ENCODE measurements at regions not wholly inside any gene's neighbourhood (a gene's known extent, or its start where the extent isn't known, plus 50 kb on each side); places are given as distances from the start of the nearest gene placed in this dataset.
"Not testable (repeated sequence)": the region's sequence is repeated elsewhere in the genome, so short reads cannot be mapped to it uniquely, and the experiment has no call there.

DNA sequence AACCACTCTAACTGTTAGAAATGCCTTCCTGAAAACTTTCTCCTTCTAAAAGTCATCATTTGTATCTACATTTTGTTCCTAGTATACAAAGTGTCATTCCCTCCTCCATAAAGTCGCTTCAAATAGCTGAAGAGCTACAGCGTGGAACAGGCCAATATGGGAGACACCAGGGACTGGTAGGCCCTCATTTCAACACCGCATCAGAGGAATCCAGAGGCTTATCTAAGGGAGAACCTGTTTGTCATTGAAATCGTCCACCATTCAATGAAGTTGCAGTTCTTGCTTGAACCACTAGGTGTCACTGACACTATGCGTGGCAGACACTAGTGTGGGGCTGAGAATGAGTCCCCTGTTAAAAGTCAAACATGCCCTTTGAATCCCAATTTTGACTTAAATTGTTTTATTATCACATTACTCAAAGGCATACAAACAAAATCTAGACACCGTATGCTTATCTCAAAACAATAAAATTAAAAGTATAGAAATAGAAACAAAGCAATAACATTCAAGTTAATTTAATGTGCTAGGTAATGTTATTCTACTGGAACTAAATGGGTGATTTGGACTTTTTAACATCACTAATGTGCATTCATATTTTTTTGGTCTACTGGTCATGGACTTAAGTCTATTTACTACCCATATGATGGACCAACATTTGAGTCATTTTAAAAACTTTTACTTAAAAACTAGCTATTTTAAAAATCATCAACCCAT is 182.3 kb downstream of the FCRL5 start:
- Mint-ChIP-seq H3K4me1 (peaks cover 2% of the 10 kb centered on the region), H3K27me3 (peaks cover 3% of the 10 kb centered on the region), H3K27ac (no peak overlapping the region), H3K4me3 (no peak overlapping the region), H3K9me3 (no peaks in the 10 kb centered on the region), H3K36me3 (no peaks in the 10 kb centered on the region)
- DNase-seq (ENCODE audit: low spot score in 2 of 2), result peak; percentile 57 to 68
- ATAC-seq (ENCODE audit: low read depth), result peak; percentile 70

DNA sequence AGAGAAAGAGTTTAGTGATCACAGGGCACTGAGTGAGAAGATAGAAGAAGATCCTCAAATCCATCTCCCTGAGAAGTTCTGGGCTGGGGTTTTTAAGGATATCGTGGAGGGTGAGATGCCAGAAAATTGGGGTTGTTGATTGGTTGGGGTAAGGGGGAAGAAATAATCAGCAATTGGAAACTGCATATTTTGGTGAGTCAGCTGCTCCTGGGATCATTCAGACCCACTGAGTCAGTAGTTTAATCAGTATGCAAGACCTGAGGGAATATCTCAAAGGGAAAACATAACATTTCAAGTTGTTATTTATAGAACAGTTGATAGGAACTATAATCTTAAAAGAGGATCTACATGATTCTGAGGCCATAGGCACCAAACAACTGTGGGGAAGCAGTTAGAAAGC is 183.4 kb downstream of the FCRL5 start:
- H3K4me3 Mint-ChIP-seq, result not testable (repeated sequence)

GRCh38 chr1:157368363-157368762 is 184.0 kb downstream of the FCRL5 start:
- no peaks in the 10 kb centered on the region for H3K36me3 Mint-ChIP-seq
- H3K4me1 Mint-ChIP-seq, result peaks cover 2% of the 10 kb centered on the region
- H3K27ac Mint-ChIP-seq, result no peak overlapping the region
- no peaks in the 10 kb centered on the region for H3K9me3 Mint-ChIP-seq
- no peak for ATAC-seq (ENCODE audit: low read depth)
- H3K4me3 Mint-ChIP-seq, result no peak overlapping the region
- peaks cover 3% of the 10 kb centered on the region for H3K27me3 Mint-ChIP-seq
- DNase-seq (ENCODE audit: low spot score in 2 of 2), result no peak

More for the DNA sequence above, 183.4 kb downstream of the FCRL5 start:
- H3K27me3 Mint-ChIP-seq; DNase-seq (ENCODE audit: low spot score in 2 of 2); H3K9me3 Mint-ChIP-seq; H3K4me1 Mint-ChIP-seq; H3K36me3 Mint-ChIP-seq; H3K27ac Mint-ChIP-seq; ATAC-seq (ENCODE audit: low read depth): not testable (repeated sequence)

- Mint-ChIP-seq H3K4me1 (peaks cover 2% of the 10 kb centered on the region), H3K27me3 (peaks cover 3% of the 10 kb centered on the region), H3K9me3 (no peaks in the 10 kb centered on the region), H3K36me3 (no peaks in the 10 kb centered on the region), H3K27ac (peak overlapping the region; percentile 62), H3K4me3 (no peak overlapping the region)
- ATAC-seq (ENCODE audit: low read depth) (no peak), DNase-seq (ENCODE audit: low spot score in 2 of 2) (no peak)
These were observed 184.4 kb downstream of the FCRL5 start for GRCh38 chr1:157367870-157368269.

- Mint-ChIP-seq H3K9me3 (no peaks in the 10 kb centered on the region), H3K36me3 (no peaks in the 10 kb centered on the region), H3K27ac (peak overlapping the region; percentile 62), H3K27me3 (peaks cover 2% of the 10 kb centered on the region), H3K4me3 (no peak overlapping the region), H3K4me1 (peaks cover 2% of the 10 kb centered on the region)
- no peak for DNase-seq (ENCODE audit: low spot score in 2 of 2)
- ATAC-seq (ENCODE audit: low read depth), result no peak
These were observed 185.1 kb downstream of the FCRL5 start for GRCh38 chr1:157367091-157367739.

- DNase-seq (ENCODE audit: low spot score in 2 of 2) (no peak), ATAC-seq (ENCODE audit: low read depth) (no peak)
- no peaks in the 10 kb centered on the region for H3K36me3 Mint-ChIP-seq
- H3K4me1 Mint-ChIP-seq, result peaks cover 2% of the 10 kb centered on the region
- H3K27ac Mint-ChIP-seq, result no peak overlapping the region
- H3K4me3 Mint-ChIP-seq, result no peak overlapping the region
- peaks cover 6% of the 10 kb centered on the region for H3K27me3 Mint-ChIP-seq
- H3K9me3 Mint-ChIP-seq, result no peaks in the 10 kb centered on the region
These were observed 187.7 kb downstream of the FCRL5 start for GRCh38 chr1:157364612-157365011.

GRCh38 chr1:157363660-157364140 is 188.6 kb downstream of the FCRL5 start:
- no peaks in the 10 kb centered on the region for H3K36me3 Mint-ChIP-seq
- DNase-seq (ENCODE audit: low spot score in 2 of 2) (peak; percentile 15 to 24), ATAC-seq (ENCODE audit: low read depth) (peak; percentile 85)
- H3K27me3 Mint-ChIP-seq, result peaks cover 7% of the 10 kb centered on the region
- no peak overlapping the region for H3K4me3 Mint-ChIP-seq
- H3K4me1 Mint-ChIP-seq, result peaks cover 2% of the 10 kb centered on the region
- H3K9me3 Mint-ChIP-seq, result no peaks in the 10 kb centered on the region
- no peak overlapping the region for H3K27ac Mint-ChIP-seq

DNA sequence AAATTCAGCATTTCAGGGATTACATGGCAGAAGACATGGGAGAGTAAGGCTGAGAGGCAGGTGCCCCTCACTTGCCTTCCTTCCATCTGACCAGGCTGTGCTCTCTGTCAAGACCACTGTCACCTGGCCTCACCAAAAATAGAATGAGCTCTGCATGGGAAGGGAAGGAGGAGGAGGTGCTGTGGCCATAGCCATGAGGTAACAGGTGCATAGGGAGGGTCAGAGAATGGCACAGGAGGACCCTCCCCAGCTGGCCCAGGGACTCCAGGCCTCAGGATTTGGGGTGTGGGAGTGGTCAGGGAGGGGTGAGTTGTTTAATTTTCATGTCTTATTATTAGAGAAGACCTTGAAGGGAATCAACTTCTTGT is 192.3 kb downstream of the FCRL5 start:
- H3K27me3 Mint-ChIP-seq, result peaks cover 7% of the 10 kb centered on the region
- no peaks in the 10 kb centered on the region for H3K9me3 Mint-ChIP-seq
- no peak overlapping the region for H3K4me3 Mint-ChIP-seq
- DNase-seq (ENCODE audit: low spot score in 2 of 2), result no peak
- H3K27ac Mint-ChIP-seq, result no peak overlapping the region
- H3K36me3 Mint-ChIP-seq, result no peaks in the 10 kb centered on the region
- H3K4me1 Mint-ChIP-seq, result peaks cover 2% of the 10 kb centered on the region
- no peak for ATAC-seq (ENCODE audit: low read depth)

- Mint-ChIP-seq H3K27me3 (peaks cover 7% of the 10 kb centered on the region), H3K36me3 (no peaks in the 10 kb centered on the region), H3K27ac (no peak overlapping the region), H3K9me3 (no peaks in the 10 kb centered on the region), H3K4me1 (peaks cover 2% of the 10 kb centered on the region), H3K4me3 (no peak overlapping the region)
- ATAC-seq (ENCODE audit: low read depth) (no peak), DNase-seq (ENCODE audit: low spot score in 2 of 2) (no peak)
These were observed 192.8 kb downstream of the FCRL5 start for GRCh38 chr1:157359314-157360022.

DNA sequence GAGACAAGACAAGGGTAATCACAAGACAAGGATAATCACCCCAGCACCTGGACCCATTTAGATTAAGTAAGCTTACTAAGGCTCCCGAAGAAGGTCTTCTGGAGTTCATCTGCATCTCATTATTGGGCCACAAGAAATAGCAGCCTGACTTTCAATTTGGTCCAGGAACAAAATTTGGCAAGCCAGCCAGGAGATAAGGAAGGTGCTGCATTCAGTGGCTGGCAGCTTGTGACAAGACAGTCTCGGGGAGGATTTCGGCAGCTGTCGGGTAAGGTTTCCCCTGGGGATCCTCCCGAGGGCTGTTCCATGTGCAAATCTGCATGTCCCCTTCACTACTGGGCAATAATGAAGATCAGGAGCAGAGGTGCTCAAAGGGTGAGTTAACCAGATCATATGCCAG is 195.2 kb downstream of the FCRL5 start:
- Mint-ChIP-seq H3K27me3 (peaks cover 7% of the 10 kb centered on the region), H3K36me3 (no peaks in the 10 kb centered on the region), H3K27ac (no peak overlapping the region), H3K4me3 (no peak overlapping the region), H3K4me1 (peaks cover 2% of the 10 kb centered on the region), H3K9me3 (no peaks in the 10 kb centered on the region)
- ATAC-seq (ENCODE audit: low read depth) (no peak), DNase-seq (ENCODE audit: low spot score in 2 of 2) (no peak)

DNA sequence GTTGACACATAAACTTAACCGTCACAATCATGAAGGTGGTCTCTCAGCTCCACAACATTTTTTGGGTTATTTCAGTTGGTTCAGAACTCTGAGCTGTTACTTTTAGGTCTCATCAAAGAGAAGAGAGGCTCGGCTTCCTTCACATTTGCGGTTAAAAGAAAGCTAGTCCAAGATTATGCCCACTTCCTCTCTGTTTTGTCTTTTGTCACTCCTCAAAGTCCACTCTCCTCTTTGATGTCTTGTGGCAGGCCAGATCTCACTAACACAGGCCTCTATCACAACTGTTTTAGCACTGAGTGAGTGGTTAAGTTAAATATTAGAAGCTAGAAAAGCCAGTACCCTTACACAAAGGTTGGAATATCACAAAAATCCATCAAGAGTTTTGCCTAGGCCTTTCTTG is 195.7 kb downstream of the FCRL5 start:
- Mint-ChIP-seq H3K4me3 (no peak overlapping the region), H3K27me3 (peaks cover 9% of the 10 kb centered on the region), H3K27ac (no peak overlapping the region), H3K9me3 (no peaks in the 10 kb centered on the region), H3K4me1 (peaks cover 2% of the 10 kb centered on the region), H3K36me3 (no peaks in the 10 kb centered on the region)
- DNase-seq (ENCODE audit: low spot score in 2 of 2) (no peak), ATAC-seq (ENCODE audit: low read depth) (no peak)

DNA sequence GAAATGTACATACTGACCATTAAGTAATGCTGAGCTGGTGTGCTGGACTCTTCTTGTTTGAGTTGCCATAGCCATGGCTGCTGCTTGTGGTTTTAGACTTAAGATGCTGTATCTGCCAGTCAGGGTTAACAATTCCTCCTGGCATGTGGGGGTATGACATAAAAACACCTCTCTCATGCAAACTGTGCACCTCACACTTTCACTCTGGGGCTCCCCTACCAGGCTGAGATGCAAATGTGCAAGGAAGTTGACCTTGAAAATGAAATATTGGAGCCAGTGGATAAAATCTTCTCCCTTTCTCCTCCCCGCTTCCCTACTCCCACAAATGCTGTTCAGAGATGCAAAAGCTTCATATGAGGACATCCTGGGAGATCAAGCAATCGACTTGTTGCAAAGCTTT is 198.8 kb downstream of the FCRL5 start:
- no peak overlapping the region for H3K4me3 Mint-ChIP-seq
- H3K27me3 Mint-ChIP-seq, result peaks cover 13% of the 10 kb centered on the region
- H3K27ac Mint-ChIP-seq, result no peak overlapping the region
- no peaks in the 10 kb centered on the region for H3K9me3 Mint-ChIP-seq
- H3K4me1 Mint-ChIP-seq, result no peaks in the 10 kb centered on the region
- no peak for DNase-seq (ENCODE audit: low spot score in 2 of 2)
- H3K36me3 Mint-ChIP-seq, result peaks cover 4% of the 10 kb centered on the region
- no peak for ATAC-seq (ENCODE audit: low read depth)

DNA sequence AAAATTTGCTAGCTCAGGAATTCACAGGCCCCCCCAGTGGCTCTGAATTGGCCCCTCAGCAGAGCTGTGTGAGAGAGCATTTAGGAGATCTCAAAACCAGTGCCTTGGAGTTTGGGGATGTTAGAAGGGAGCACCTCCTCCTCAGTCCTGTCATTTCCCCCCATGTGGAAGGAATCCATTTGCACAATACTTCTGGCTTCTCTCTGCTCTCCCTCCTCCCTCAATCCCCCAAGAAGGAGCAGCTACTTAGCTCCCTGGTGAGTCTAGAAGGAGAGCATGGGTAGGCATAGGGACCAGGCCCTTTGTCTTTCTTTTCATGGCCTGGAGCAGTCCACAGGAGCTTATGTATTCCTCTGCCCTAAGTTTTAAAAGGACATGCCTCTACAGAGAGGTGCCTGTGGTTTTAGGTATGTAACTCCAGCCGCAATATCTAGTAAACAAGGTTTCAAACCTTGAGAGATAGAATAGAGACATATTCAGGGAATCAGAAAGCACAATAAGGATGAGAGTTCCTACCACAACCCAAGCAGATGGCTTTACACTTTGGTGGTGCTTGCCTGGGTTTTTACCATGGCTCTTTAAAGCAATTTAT is 199.4 kb downstream of the FCRL5 start:
- Mint-ChIP-seq H3K9me3 (no peaks in the 10 kb centered on the region), H3K27ac (no peak overlapping the region), H3K4me1 (no peaks in the 10 kb centered on the region), H3K4me3 (no peak overlapping the region), H3K36me3 (peaks cover 4% of the 10 kb centered on the region), H3K27me3 (peaks cover 13% of the 10 kb centered on the region)
- no peak for ATAC-seq (ENCODE audit: low read depth)
- no peak for DNase-seq (ENCODE audit: low spot score in 2 of 2)

- H3K4me3 Mint-ChIP-seq, result no peak overlapping the region
- no peaks in the 10 kb centered on the region for H3K9me3 Mint-ChIP-seq
- peaks cover 4% of the 10 kb centered on the region for H3K36me3 Mint-ChIP-seq
- peaks cover 13% of the 10 kb centered on the region for H3K27me3 Mint-ChIP-seq
- no peak for DNase-seq (ENCODE audit: low spot score in 2 of 2)
- no peak for ATAC-seq (ENCODE audit: low read depth)
- no peak overlapping the region for H3K27ac Mint-ChIP-seq
- H3K4me1 Mint-ChIP-seq, result no peaks in the 10 kb centered on the region
These were observed 200.1 kb downstream of the FCRL5 start for GRCh38 chr1:157352216-157352615.
